ENCODE measurements at regions not wholly inside any gene's neighbourhood (a gene's known extent, or its start where the extent isn't known, plus 50 kb on each side); places are given as distances from the start of the nearest gene placed in this dataset.

DNA sequence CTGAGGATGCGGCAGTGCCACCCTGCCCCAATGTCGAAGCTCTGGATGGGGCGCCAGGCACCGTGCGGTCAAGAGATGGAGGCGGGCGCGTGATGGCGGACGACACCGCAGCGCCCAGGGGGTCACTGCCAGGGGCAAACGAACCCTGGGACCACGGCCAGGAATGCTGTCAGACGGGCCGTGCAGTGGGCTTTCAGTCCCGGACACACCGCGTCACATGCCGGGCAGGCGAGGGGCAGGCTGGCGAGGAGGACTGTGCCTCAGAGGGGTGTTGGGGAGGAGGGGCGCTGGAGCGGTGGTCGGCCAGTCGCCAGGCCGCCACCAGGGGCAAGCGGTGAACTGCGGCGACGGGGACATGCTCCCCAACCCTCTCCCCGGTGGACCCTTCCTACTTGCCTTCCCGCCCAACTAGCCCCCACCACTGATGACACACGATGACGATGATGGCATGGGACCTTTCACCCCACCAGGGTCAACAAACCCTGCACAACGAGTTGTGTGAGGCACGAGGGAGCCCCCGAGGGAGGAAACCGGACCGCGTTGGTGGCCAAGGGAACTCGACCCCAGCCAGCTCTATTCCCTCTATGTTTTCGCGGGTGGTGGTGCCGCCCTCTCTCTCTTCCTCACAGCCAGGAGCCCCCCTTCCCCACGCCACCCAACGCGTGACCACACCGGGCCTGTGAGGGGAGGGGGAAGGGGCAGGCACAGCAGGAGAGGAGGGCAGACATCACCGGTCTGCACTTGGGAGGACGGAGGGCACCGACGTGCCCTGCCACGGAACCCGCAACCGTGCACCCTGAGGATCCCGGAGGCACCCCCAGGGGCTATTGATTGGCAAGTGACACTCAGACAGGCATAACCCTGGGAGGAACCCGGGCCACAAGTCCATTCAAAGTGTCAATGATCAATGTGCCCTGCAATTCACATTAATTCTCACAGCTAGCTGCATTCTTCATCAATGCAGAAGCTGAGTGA is 1960.9 kb upstream of the DEFB115 start:
- intact Hi-C loops (cut with DNase I; ENCODE audit: low total_unique reads), result no loop called here

DNA sequence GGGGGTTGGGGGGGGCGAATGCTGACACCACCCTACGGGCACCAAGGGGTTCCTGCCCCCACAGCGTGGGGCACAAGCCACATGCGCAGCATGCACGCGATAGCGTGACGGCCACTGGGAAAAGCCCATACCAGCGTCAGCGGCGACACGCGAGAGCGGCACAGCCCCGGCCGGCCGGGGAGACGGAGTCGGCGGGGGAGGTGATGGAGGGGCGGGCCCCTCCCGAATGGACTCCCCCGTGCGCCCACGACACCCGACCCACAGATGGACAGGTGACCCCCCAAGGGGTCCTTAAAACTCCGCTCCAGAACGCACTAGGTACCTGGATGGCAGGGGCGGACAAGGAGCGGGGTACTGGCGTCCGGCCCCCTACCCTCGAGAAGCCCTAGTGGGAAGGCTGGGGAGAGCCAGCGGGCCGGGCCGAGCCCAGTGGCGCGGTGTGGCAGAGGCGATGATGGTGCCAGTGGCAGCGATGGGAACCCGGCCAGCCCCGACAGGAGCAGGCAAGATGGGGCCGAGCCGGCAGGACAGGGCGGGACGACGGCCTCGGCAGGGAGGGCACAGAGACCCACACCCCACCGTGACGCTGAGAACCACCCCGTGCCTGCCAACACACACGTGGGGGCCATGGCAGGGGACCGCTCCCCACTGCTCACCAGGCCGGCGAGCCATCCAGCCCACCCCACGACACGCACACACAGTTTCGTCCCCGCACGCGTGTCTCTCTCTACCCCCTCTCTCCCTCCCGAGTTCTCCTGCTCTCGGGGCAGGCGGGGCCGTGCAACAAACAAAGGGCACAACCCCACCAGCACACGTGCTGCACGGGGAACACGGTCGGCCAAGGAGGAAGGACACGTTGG is 1959.8 kb upstream of the DEFB115 start:
- Histone ChIP-seq H3K27me3 (no peaks in the 10 kb centered on the region), H3K27ac (no peak overlapping the region), H3K9me3 (peaks cover 0 to 51% (median 25%) of the 10 kb centered on the region in 3 donors), H3K4me1 (no peaks in the 10 kb centered on the region), H3K4me3 (no peak overlapping the region), H3K36me3 (no peaks in the 10 kb centered on the region)
- TF ChIP-seq, protein P1, sequence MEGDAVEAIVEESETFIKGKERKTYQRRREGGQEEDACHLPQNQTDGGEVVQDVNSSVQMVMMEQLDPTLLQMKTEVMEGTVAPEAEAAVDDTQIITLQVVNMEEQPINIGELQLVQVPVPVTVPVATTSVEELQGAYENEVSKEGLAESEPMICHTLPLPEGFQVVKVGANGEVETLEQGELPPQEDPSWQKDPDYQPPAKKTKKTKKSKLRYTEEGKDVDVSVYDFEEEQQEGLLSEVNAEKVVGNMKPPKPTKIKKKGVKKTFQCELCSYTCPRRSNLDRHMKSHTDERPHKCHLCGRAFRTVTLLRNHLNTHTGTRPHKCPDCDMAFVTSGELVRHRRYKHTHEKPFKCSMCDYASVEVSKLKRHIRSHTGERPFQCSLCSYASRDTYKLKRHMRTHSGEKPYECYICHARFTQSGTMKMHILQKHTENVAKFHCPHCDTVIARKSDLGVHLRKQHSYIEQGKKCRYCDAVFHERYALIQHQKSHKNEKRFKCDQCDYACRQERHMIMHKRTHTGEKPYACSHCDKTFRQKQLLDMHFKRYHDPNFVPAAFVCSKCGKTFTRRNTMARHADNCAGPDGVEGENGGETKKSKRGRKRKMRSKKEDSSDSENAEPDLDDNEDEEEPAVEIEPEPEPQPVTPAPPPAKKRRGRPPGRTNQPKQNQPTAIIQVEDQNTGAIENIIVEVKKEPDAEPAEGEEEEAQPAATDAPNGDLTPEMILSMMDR (IDR thresholded peaks at IDR 0.05), result no peak
- intact Hi-C loops (cut with DNase I; ENCODE audit: low total_unique reads), result no loop called here
- DNase-seq, result no peak

More for the DNA sequence above, 1960.9 kb upstream of the DEFB115 start:
- no peaks in the 10 kb centered on the region for H3K27me3 ChIP-seq
- no peaks in the 10 kb centered on the region for H3K36me3 ChIP-seq
- DNase-seq, result no peak
- no peak overlapping the region for H3K4me3 ChIP-seq
- no peaks in the 10 kb centered on the region for H3K4me1 ChIP-seq
- H3K27ac ChIP-seq, result no peak overlapping the region
- peaks cover 0 to 45% (median 22%) of the 10 kb centered on the region in 3 donors for H3K9me3 ChIP-seq
- TF ChIP-seq, protein P1 (IDR thresholded peaks at IDR 0.05), result no peak

DNA sequence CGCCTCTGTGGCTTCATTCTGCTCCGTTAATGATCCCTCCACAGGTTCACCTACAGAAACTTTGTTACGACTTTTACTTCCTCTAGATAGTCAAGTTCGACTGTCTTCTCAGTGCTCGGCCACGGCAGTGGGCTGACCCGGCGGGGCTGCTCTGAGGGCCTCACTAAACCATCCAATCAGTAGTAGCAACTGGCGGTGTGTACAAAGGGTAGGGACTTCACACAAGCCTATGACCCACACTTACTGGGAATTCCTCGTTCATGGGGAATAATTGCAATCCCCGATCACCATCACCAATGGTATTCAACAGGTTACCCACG is 1959.2 kb upstream of the DEFB115 start:
- no peaks in the 10 kb centered on the region for H3K4me1 ChIP-seq
- DNase-seq, result no peak
- TF ChIP-seq, protein P1 (IDR thresholded peaks at IDR 0.05), result no peak
- no peak overlapping the region for H3K27ac ChIP-seq
- H3K27me3 ChIP-seq, result no peaks in the 10 kb centered on the region
- intact Hi-C loops (cut with DNase I; ENCODE audit: low total_unique reads), result no loop called here
- no peak overlapping the region for H3K4me3 ChIP-seq
- peaks cover 0 to 54% (median 25%) of the 10 kb centered on the region in 3 donors for H3K9me3 ChIP-seq
- no peaks in the 10 kb centered on the region for H3K36me3 ChIP-seq

DNA sequence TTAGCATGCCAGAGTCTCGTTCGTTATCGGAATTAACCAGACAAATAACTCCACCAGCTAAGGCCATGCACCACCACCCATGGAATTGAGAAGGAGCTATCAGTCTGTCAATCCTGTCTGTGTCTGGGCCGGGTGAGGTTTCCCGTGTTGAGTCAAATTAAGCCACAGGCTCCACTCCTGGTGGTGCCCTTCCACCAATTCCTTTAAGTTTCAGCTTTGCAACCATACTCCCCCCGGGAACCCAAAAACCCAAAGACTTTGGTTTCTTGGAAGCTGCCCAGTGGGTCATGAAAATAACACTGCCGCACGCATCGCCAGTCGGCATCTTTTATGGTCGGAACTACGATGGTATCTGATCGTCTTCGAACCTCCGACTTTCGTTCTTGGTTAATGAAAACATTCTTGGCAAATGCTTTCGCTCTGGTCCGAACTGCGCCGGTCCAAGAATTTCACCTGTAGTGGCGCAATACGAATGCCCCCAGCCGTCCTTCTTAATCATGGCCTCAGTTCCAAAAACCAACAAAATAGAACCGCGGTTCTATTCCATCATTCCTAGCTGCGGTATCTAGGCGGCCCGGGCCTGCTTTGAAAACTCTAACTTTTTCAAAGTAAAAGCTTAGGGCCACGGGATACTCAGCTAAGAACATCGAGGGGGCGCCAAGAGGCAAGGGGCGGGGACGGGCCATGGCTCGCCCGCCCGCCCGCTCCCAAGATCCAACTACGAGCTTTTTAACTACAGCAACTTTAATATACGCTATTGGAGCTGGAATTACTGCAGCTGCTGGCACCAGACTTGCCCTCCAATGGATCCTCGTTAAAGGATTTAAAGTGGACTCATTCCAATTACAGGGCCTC is 1958.5 kb upstream of the DEFB115 start:
- no peak for DNase-seq
- TF ChIP-seq, protein P1 (IDR thresholded peaks at IDR 0.05), result no peak
- Histone ChIP-seq H3K4me1 (no peaks in the 10 kb centered on the region), H3K9me3 (peaks cover 0 to 55% (median 25%) of the 10 kb centered on the region in 3 donors), H3K27ac (no peak overlapping the region), H3K27me3 (no peaks in the 10 kb centered on the region), H3K4me3 (no peak overlapping the region), H3K36me3 (no peaks in the 10 kb centered on the region)
- intact Hi-C loops (cut with DNase I; ENCODE audit: low total_unique reads), result no loop called here
